ENCODE measurements at regions not wholly inside any gene's neighbourhood (a gene's known extent, or its start where the extent isn't known, plus 50 kb on each side); places are given as distances from the start of the nearest gene placed in this dataset.
"Not testable (repeated sequence)": the region's sequence is repeated elsewhere in the genome, so short reads cannot be mapped to it uniquely, and the experiment has no call there.

GRCh38 chr13:22952018-22952417, 228.8 kb upstream of the SGCG start:
- H2BK5ac ChIP-seq (ENCODE audit: low read depth, low read length); H3K4me2 ChIP-seq (ENCODE audit: insufficient read depth in 1 of 2, low read depth in 2 of 2, low read length in 2 of 2); H3K14ac ChIP-seq (ENCODE audit: insufficient read length); H3K23ac ChIP-seq (ENCODE audit: insufficient read length); FAIRE-seq; H3K27ac ChIP-seq (ENCODE audit: low read depth, low read length); H4K20me1 ChIP-seq (replicated peaks in 1 of 2; ENCODE audit: control insufficient read depth in 1 of 2, insufficient read depth in 2 of 2, low read length in 2 of 2); H4K8ac ChIP-seq (ENCODE audit: extremely low read depth, insufficient read depth, low read length); H2BK12ac ChIP-seq (ENCODE audit: low read depth, low read length); H4K5ac ChIP-seq (ENCODE audit: insufficient read length, low read depth, low read length); POLR2A ChIA-PET (ENCODE audit: partially characterized antibody); H3K4ac ChIP-seq (replicated peaks; ENCODE audit: insufficient read length, low read depth, low read length); H3K79me2 ChIP-seq (ENCODE audit: control insufficient read depth in 1 of 2, insufficient read depth in 2 of 2, low read length in 2 of 2); H3K27me3 ChIP-seq (replicated peaks in 1 of 4; ENCODE audit: control insufficient read depth in 3 of 4, extremely low read depth in 1 of 4, insufficient read depth in 3 of 4, low read length in 3 of 4); H3K9ac ChIP-seq (replicated peaks in 1 of 4; ENCODE audit: extremely low read depth in 1 of 4, low read depth in 3 of 4, low read length in 3 of 4); H2BK120ac ChIP-seq (replicated peaks; ENCODE audit: low read depth, low read length); H3K79me1 ChIP-seq (ENCODE audit: low read depth, low read length); H4K91ac ChIP-seq (replicated peaks; ENCODE audit: insufficient read length, low read length); H2AFZ ChIP-seq (ENCODE audit: low read length); H3K4me1 ChIP-seq (replicated peaks in 1 of 4; ENCODE audit: control insufficient read depth in 3 of 4, insufficient read depth in 4 of 4, low read length in 3 of 4); H3K4me3 ChIP-seq (ENCODE audit: extremely low read depth in 1 of 4, insufficient read depth in 2 of 4, low read depth in 3 of 4, low read length in 4 of 4); H3K56ac ChIP-seq (replicated peaks; ENCODE audit: insufficient read length, low read depth, low read length); H3K18ac ChIP-seq (ENCODE audit: extremely low read depth, low read length); H2AK5ac ChIP-seq (ENCODE audit: low read depth, low read length); H3K23me2 ChIP-seq (ENCODE audit: low read depth, low read length); H2BK20ac ChIP-seq (ENCODE audit: low read length); H2BK15ac ChIP-seq (ENCODE audit: low read length); H3K36me3 ChIP-seq (ENCODE audit: control insufficient read depth in 2 of 4, insufficient read depth in 4 of 4, low read length in 3 of 4); H3K9me3 ChIP-seq (ENCODE audit: insufficient read depth in 2 of 2, low read depth in 1 of 2, low read length in 1 of 2); DNase-seq (ENCODE audit: low read depth in 1 of 2, low spot score in 2 of 2): not testable (repeated sequence)
- CTCF ChIA-PET (ENCODE audit: partially characterized antibody) = interaction anchor here (1.4 kb wide), 1 partner anchor 11 kb away, joined by 5 read pairs; no protein-coding TSS in a partner anchor

GRCh38 chr13:22955147-22955546, 225.6 kb upstream of the SGCG start:
- H3K4me2 ChIP-seq (ENCODE audit: insufficient read depth in 1 of 2, low read depth in 2 of 2, low read length in 2 of 2); H3K4me1 ChIP-seq (replicated peaks in 1 of 4; ENCODE audit: control insufficient read depth in 3 of 4, insufficient read depth in 4 of 4, low read length in 3 of 4); POLR2A ChIA-PET (ENCODE audit: partially characterized antibody); H2AFZ ChIP-seq (ENCODE audit: low read length); H3K27me3 ChIP-seq (replicated peaks in 1 of 4; ENCODE audit: control insufficient read depth in 3 of 4, extremely low read depth in 1 of 4, insufficient read depth in 3 of 4, low read length in 3 of 4); H4K20me1 ChIP-seq (replicated peaks in 1 of 2; ENCODE audit: control insufficient read depth in 1 of 2, insufficient read depth in 2 of 2, low read length in 2 of 2); H2BK5ac ChIP-seq (ENCODE audit: low read depth, low read length); H3K14ac ChIP-seq (ENCODE audit: insufficient read length); FAIRE-seq; H3K9ac ChIP-seq (replicated peaks in 1 of 4; ENCODE audit: extremely low read depth in 1 of 4, low read depth in 3 of 4, low read length in 3 of 4); DNase-seq (ENCODE audit: low read depth in 1 of 2, low spot score in 2 of 2); H3K23ac ChIP-seq (ENCODE audit: insufficient read length); H2BK20ac ChIP-seq (ENCODE audit: low read length); H3K79me2 ChIP-seq (ENCODE audit: control insufficient read depth in 1 of 2, insufficient read depth in 2 of 2, low read length in 2 of 2); H4K8ac ChIP-seq (ENCODE audit: extremely low read depth, insufficient read depth, low read length); H4K91ac ChIP-seq (replicated peaks; ENCODE audit: insufficient read length, low read length); H3K23me2 ChIP-seq (ENCODE audit: low read depth, low read length); H3K4ac ChIP-seq (replicated peaks; ENCODE audit: insufficient read length, low read depth, low read length); H4K5ac ChIP-seq (ENCODE audit: insufficient read length, low read depth, low read length); H3K36me3 ChIP-seq (ENCODE audit: control insufficient read depth in 2 of 4, insufficient read depth in 4 of 4, low read length in 3 of 4); H2BK120ac ChIP-seq (replicated peaks; ENCODE audit: low read depth, low read length); H3K27ac ChIP-seq (ENCODE audit: low read depth, low read length); H3K56ac ChIP-seq (replicated peaks; ENCODE audit: insufficient read length, low read depth, low read length); H3K18ac ChIP-seq (ENCODE audit: extremely low read depth, low read length); H3K79me1 ChIP-seq (ENCODE audit: low read depth, low read length); H3K9me3 ChIP-seq (ENCODE audit: insufficient read depth in 2 of 2, low read depth in 1 of 2, low read length in 1 of 2); H2BK12ac ChIP-seq (ENCODE audit: low read depth, low read length); H2AK5ac ChIP-seq (ENCODE audit: low read depth, low read length); H3K4me3 ChIP-seq (ENCODE audit: extremely low read depth in 1 of 4, insufficient read depth in 2 of 4, low read depth in 3 of 4, low read length in 4 of 4); H2BK15ac ChIP-seq (ENCODE audit: low read length): not testable (repeated sequence)
- CTCF ChIA-PET (ENCODE audit: partially characterized antibody) = interaction anchor here (0.8 kb wide), 1 partner anchor 63 kb away, joined by 3 read pairs; no protein-coding TSS in a partner anchor
- 91% methylated on average over 2 of the region's 2 CpGs; no CpG with 5 or more reads in 1 of the 2 experiments for WGBS, 2 experiments (ENCODE audit: extremely low coverage in 1 of 2, insufficient coverage in 1 of 2, insufficient read length in 1 of 2, insufficient replicate concordance in 2 of 2, low coverage in 1 of 2, low lambda C conversion rate in 2 of 2, missing lambda C conversion rate in 1 of 2)
